HG03135 (cell line): ENCODE measurements at regions not wholly inside any gene's neighbourhood (a gene's known extent, or its start where the extent isn't known, plus 50 kb on each side); places are given as distances from the start of the nearest gene placed in this dataset.

Source experiments
- ATAC-seq: cut with Tn5 transposase; IDR thresholded peaks from one replicate; pipeline ENCODE4 v1.9.1; 2021; ENCODE audit warnings: mild to moderate bottlenecking, moderate library complexity; ENCODE audit not compliant: unreplicated experiment

DNA sequence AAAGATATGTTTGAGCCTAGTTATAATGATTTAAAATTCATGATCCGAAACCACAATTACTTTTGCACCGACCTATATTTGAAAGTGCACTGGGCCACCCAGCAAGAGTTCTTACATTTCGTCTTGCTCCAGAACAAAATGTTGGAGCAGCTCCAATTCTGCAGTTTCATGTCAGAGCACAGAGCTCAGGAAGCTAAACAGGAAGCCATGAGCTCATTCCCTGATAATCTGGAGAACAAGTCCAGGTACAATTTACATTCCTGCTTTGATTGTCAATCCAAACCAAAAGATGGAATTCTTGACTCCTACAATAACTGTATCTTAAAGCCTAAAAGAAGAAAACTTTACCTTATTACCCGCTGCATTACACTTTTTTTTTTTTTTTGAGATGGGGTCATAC is 131.8 kb downstream of the KCTD12 start:
- ATAC-seq = no peak

DNA sequence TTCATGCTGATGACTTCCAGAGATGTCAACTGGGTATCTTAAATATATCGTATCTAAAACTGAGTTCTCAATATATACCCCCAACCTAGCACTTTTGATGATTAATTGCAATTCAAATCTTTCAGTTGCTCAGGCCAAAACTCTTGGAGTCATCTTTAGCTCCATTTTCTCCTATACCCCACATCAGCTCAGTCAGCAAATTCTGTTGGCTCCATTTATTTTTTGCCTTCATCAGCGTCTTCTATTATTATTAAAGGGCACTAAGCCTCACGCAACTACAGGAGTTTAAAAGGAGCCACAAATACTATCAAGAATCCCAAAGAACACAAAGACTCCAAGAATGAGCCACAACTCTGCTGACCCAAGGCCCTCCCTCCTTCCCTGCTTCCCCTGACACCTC is 134.9 kb downstream of the KCTD12 start:
- ATAC-seq = no peak

DNA sequence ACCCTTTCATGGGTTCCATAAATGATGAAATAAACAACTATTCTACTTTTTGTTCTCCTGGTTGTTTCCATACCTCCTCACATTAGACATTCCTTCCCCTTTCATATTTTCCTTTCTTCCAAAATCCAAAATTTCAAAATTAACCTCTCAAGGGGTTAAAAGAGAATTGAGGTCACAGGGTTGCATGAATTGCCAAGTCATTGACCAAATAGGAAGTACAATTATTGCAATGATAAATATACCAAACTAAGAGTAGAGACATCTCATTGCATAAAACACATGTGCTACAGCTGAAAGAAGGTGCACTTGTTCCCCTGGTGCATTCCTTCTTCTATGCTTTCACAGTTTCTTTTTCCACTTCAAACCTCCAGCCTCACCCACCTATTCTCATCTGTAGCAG is 136.1 kb downstream of the KCTD12 start:
- ATAC-seq = no peak

DNA sequence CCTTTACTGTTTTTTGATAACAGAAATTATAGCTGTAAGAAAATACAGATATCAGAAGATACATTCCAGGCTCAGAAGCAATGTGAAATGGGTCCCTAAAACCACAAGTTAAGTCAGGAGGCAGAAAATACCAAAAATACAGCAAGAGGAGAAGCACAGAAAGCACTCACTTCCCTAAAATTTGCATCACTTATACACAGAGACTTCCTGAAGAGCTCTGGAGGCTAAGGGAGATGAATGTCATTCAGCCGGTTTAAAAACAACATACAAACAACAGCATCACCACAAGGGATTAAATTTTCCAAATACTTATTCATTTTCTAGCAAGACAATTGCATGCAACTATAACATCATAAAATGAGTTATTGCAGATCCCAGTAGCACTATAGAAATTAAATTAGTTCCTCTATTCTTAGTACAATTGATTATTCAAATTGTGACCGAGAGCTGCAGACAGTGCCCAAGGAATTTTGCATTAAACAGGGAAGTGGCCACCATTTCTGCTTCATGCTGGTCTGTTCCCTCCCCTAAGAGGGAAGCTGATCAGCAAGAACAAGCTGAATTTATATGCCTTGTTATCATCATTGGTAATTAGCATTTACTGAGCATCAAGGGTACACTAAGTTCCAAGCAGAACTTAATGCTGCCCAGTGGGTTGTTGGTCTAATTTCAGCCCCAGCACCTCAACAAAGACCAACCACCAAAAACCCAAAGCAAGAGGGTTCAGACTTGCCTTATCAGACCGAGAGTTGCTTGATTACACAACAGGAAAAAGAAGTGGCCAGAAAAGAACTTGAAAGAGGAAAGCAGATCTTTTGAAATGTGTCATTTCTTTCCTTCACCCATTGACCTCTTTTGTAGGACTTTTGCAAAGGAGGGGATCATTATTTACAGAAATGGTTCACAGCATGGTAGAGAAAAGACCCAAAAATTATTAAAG is 140.7 kb downstream of the KCTD12 start:
- ATAC-seq = peak; percentile 86

DNA sequence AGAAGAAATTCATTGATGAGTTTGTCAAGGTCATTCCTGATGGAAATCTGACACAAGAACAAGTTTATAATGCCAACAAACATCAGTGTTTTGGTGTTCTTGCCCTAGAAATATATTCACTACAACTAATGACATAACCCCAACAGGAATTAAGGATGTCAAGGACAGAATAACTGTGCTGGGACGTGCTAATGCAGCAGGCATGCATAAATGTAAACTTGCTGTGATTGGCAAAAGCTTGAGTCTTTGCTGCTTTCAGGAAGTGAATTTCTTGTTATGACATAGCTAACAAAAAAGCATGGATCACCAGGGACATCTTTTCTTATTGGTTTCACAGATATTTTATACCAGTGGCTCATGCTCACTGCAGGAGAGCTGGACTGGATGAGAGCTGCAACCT is 144.6 kb downstream of the KCTD12 start:
- no peak for ATAC-seq

DNA sequence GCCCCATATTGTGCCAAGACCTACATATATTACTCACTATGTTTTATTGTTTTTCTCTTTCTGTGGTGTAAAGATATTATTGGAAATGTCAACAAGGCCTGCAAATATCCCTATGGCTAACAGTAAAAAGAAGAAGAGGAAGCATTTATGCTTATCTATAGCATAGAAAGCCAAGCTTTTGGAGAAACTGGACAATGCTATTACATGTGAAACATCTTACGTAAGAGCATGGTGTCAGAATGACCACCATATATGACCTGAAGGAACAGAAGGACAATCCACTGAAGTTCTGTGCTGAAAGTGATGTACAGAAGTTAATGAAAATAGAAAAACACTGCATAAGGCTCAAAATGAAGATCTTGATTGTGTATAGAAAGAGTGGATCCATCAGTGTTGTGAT is 145.2 kb downstream of the KCTD12 start:
- no peak for ATAC-seq

DNA sequence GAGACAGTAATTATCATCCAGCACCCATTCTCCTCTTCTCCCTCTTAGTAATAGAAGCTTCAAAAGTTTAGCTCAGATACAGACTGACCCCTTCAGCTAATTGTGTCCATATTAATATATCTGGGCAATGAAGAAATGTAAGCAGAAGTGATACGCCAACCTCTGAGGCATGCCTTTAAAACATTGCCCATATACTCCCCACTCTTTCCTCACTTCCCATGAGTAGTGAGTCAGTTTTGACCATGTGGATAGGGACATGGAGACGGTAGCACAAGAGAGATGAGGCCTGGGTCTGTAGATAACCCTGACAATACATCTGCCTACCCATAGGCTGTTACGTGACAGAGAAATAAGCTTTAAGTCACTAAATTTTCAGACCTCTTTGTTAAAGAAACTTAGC is 147.6 kb downstream of the KCTD12 start:
- ATAC-seq = no peak

DNA sequence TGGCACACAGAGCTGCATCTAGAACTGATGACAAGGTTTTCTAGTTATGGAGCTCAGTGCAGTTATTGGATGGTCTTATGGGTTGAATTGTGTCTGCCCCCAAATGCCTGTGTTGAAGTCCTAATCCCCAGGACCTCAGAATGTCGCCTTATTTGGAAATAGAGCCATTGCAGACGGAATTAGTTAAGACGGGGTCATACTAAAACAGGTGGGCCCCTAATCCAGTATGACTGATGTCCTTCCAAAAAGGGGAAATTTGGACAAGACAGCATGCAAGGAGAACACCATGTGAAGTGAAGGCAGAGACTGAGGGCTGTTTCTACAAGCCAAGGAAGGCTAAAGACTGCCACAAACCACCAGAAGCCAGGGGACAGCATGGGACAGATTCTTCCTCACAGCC is 148.7 kb downstream of the KCTD12 start:
- ATAC-seq = no peak

DNA sequence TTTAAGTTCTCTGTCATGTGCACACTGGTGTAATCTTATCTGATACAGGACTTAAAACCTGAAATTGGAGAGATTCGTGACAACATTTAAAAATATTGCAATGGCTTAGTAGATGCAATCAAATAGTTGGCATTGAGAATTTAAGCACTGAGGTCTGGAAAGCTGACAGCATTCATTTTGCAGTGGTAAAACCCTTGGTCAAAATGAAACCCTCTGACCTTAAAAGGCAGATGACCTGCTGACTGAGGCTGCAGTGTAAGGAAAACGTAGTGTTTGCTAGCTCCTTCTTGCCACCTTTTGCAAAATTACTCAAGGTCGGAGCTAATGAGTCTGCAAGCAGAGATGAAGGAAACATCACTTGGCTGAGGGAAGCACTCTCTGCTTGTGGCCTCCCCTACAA is 150.6 kb downstream of the KCTD12 start:
- no peak for ATAC-seq

DNA sequence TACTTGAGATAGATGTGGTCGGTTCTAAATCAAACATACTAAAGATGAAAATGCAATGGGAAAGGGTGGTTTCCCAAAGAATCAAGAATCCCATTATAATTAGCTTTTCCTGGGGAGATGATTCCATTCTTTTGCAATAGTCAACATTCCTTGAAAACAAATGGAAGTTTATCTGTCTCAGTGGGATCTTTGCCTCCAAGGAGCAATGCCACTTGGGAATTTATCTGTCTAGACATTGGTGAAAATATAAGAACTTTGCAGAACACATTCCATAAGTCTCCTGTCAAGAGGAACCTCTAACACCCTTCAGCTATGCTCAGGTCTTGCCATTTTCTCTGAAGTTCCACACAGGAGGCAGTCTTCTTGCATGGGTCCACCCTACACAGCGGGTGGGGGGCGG is 152.5 kb downstream of the KCTD12 start:
- no peak for ATAC-seq

DNA sequence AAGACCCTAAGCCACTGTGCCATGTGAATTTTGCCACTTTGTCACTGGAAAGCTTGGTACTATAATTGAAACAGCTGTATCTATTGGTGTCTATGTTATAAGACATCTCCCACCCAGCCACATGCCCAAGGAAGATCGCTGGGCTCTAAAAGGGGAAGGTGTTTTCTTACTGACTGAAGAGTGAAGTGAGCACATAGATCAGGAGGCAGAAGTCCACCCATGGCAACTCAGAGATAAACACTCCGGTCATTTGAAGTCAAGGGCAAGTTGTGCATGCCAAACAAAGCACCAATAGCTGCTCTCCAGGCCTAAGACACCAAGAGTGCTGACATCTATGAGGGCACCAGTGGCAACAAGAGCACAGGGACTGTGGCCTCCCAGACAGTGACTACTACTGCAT is 153.8 kb downstream of the KCTD12 start:
- no peak for ATAC-seq

DNA sequence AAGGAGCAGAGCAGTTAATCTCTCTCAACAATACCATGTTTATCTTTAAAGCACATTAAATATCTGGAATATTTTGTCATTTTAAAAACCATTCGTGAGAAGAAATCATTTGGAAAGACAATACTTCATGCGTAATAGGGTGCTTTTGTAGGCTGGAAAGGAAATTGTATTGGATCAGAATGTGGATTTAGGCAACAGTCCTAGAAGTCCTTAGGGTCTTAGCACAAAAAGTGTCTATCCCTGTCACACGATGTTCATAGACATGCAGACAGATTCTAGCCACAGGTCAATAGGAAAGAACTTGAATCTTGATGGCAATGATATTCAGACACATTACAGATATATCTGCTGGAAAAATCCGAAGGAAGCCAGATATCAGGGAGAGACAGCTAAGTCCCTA is 156.0 kb downstream of the KCTD12 start:
- ATAC-seq = no peak

DNA sequence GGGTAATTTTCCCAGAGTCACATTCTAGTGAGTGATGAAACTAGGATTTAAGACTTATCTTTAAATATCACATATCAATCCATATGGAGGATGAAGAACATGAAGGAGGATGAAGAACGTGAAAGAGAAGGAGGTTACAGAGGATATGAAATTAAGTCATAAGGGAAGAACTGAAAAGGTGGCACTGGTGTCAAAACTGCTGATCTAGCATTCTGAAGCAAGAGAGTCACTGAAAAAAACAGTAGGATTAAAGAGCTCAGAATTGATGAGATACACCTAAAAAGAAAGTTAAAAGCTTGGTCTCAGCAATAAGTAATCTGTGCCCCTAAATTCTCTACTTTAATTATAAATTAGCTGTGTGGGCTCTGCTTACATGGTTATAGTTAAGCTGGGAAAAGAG is 156.5 kb downstream of the KCTD12 start:
- ATAC-seq = no peak

DNA sequence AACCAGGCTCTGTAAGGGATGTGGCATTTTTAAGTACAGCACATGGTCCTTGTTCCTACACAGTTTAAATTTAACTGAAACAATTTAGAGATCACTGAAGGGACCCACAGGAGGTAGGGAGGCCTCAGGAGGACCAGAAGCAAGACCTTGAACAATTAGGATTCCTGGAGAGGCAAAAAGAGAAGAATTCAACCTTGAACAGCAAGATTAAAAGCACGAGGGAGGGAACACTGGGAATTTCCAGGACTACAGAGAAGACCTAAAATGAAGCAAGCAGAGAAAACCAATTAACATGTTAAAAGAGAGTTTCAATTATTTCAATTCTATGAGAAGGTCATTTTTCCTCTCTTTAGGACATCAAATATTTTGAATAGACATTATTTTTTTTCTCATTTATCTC is 160.3 kb downstream of the KCTD12 start:
- no peak for ATAC-seq

DNA sequence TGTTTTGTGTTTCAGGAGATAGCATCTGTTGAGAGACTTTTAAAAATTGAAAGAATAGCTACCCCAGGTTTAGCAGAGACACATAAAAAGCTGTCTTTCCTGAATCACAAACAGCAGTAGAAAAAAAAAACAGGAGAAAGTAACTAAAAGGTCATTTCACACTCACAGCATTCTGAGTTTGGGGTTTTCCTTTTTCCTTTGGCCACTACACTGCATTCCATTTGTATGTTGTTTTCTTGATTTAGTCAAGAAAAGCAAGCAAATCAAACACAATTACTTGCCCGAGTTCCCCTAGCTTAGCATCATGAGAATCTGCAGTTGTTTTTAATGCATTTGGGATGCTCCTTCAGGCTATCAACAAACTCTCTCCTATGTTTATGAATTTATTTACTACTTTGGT is 161.0 kb downstream of the KCTD12 start:
- ATAC-seq = no peak

DNA sequence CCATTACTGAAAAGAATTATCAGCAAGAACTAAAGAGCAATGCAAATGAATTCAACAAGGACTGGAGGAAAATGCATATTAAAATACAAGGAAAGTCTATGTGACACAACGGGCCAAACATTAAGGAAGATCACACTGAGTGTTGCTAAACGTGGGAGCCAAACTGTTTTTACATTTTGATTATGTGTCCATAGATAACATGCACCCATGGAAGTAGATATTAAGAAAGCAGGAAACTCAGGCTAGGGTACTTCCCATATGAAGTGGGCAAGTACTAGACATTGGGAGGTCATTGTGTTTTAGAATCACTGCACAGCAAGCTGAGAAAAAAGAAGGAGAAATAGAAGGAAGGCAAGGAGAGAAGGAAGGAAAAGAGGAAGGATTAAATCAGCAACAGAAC is 161.8 kb downstream of the KCTD12 start:
- ATAC-seq = no peak

DNA sequence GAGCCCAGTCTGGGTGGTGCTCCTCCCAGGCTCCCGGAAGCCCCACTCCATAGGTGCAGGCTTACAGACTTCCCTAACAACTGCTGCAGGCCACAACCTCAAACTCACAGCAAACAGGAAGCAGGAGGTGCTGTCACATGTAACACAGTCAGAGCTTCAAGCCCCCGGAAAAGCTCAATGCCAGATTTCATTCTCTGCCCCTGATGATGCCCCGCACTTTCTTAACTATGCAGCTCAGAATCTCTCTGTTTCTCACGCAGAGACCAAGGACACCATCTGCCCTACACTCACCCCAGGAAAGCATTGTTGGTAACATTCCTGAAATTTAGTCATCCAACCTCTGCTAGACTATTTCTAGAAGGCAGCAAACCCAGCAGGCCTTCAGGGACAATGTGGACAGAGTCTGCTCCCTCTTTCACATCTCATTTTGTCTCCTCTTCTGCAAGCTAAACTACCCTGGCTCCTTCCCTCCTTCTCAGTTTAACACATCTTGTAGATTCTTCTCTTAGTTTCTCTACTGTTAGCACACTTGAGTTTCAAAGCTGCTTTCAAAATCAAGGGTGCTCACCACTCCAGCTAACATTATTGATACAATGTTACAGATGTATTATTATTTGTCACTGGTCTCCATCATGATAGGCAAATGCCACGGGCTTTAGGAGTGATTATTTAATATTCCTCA is 162.5 kb downstream of the KCTD12 start:
- ATAC-seq = no peak

DNA sequence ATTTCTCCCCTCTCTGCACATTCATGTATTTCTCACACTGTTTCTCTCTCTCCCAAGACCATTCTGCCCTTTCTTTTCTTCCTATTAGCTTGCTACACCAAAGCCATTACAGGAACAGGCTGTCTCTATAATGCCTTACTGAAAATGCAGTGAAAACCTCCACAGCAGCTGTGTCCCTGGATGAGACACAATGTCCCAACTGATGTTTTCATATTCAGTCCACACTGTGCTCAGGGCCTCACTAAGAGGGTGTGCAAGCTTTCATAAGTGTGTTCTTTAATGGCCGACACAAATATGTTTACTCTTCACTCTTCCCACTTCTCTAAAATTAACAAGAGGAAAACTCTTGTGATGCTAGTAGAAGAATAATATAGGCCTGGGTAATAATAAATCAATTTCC is 163.4 kb downstream of the KCTD12 start:
- ATAC-seq = no peak

DNA sequence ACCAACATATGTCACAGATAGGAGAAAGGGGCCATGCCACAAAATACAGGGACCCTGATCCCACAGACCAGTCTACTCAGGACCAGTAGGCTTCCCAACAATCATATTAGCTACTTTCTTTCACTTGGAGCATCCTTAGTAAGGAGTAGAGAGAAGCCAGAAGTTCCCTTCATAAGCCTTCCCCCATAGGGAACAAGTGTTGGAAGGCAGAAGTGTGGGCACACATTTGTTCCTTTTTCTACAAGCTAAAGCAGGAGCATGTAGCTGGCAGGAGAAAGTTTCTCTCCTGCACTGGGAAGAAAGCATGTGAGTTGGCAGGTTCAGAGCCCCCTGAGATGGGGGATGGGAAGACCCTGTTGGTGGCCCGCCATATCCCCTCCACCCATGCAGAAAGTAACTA is 165.4 kb downstream of the KCTD12 start:
- no peak for ATAC-seq

DNA sequence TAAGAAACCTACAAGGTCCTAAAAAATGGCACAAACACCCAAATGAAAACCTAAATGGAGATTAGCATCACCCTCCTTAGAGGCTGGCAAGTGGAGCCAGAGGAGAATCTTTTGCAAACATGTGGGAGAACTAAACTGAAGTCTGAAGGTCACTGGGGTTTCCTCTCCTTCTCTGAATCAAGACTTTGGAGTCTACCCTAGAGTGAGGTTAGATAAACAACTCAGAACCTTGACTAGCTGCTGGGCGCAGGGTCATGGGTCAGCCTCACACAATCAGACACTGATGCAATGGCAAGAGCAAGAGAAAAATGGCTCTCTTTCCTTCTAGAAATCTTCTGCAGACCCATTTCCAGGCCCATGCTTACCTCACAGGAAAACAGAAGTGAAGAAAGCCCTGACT is 165.8 kb downstream of the KCTD12 start:
- ATAC-seq = no peak

DNA sequence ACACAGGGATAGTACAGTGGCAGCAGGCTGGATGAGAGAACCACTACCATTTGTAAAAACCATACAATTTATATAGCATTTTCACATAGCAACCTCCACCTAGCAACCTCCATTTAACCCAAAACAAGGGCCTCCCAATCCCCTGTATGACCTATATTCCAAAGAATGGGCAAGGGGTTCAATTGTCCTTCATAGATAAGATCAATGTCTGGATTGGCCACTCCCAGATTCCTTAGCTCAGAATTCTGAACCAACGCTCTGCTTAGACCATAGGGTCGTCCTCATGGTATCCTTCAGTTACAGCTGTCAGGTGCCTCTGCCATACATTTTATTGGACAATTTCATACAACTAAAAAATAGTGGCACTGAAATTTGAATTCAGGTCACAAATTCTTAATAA is 166.2 kb downstream of the KCTD12 start:
- no peak for ATAC-seq

DNA sequence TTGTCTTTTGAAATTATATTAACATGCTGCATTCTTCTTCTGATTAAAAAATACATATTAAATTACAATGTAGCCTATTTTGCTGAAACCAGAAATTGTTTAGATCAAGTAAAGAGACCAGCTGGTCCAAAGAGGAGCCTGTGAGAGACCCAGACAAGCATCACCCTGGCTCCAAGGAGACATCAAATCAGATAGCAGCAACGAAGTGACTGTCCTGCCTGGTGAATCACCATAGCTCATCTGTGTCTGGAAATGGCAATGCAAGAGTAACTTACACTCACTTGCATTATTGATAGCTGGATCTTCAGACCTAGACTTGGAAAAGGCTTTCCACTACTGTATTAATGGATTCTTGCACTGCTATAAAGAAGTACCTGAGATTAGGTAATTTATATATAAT is 169.1 kb downstream of the KCTD12 start:
- ATAC-seq = no peak
